AG08395 (cell line): ENCODE measurements at regions not wholly inside any gene's neighbourhood (a gene's known extent, or its start where the extent isn't known, plus 50 kb on each side); places are given as distances from the start of the nearest gene placed in this dataset.

ENCODE experiments used
- DNase-seq: peaks from one replicate; pipeline ENCODE4 v3.0.0; 2012; ENCODE audit warnings: mixed read lengths, low spot score

GRCh38 chr4:188826393-188826792, 687.2 kb downstream of the TRIML1 start:
- no peak for DNase-seq

GRCh38 chr4:188839704-188840103, 700.5 kb downstream of the TRIML1 start:
- no peak for DNase-seq

GRCh38 chr4:188841523-188841922, 702.3 kb downstream of the TRIML1 start:
- DNase-seq: no peak

GRCh38 chr4:188854436-188854835, 715.2 kb downstream of the TRIML1 start:
- DNase-seq: no peak

GRCh38 chr4:188858696-188859095, 719.5 kb downstream of the TRIML1 start:
- no peak for DNase-seq

GRCh38 chr4:188864741-188865140, 725.5 kb downstream of the TRIML1 start:
- no peak for DNase-seq

- no peak for DNase-seq
Measured at GRCh38 chr4:188867796-188868195, 728.6 kb downstream of the TRIML1 start.

GRCh38 chr4:188869581-188869980, 730.3 kb downstream of the TRIML1 start:
- DNase-seq: no peak

GRCh38 chr4:188872809-188873208, 733.6 kb downstream of the TRIML1 start:
- DNase-seq: no peak

- DNase-seq: no peak
Measured at GRCh38 chr4:188876881-188877280, 737.6 kb downstream of the TRIML1 start.

GRCh38 chr4:188879598-188879997, 740.4 kb downstream of the TRIML1 start:
- no peak for DNase-seq

GRCh38 chr4:188887905-188888304, 748.7 kb downstream of the TRIML1 start:
- DNase-seq: no peak

- no peak for DNase-seq
Measured at GRCh38 chr4:188892837-188893236, 753.6 kb downstream of the TRIML1 start.

GRCh38 chr4:188903986-188904385, 764.7 kb downstream of the TRIML1 start:
- DNase-seq: no peak

GRCh38 chr4:188904617-188905016, 765.4 kb downstream of the TRIML1 start:
- DNase-seq: no peak

- DNase-seq: no peak
Measured at GRCh38 chr4:188905248-188905647, 766.0 kb downstream of the TRIML1 start.

GRCh38 chr4:188911199-188911598, 772.0 kb downstream of the TRIML1 start:
- DNase-seq: no peak

GRCh38 chr4:188911707-188912106, 772.5 kb downstream of the TRIML1 start:
- DNase-seq: no peak

GRCh38 chr4:188915175-188915574, 775.9 kb downstream of the TRIML1 start:
- no peak for DNase-seq

GRCh38 chr4:188918787-188919186, 779.5 kb downstream of the TRIML1 start:
- no peak for DNase-seq

- DNase-seq: no peak
Measured at GRCh38 chr4:188930822-188931221, 791.6 kb downstream of the TRIML1 start.

- no peak for DNase-seq
Measured at GRCh38 chr4:188934320-188934962, 795.2 kb downstream of the TRIML1 start.

GRCh38 chr4:188941524-188942119, 802.4 kb downstream of the TRIML1 start:
- DNase-seq: peak; percentile 88

- no peak for DNase-seq
Measured at GRCh38 chr4:188942606-188943005, 803.4 kb downstream of the TRIML1 start.
